K562 (cell line): ENCODE measurements at regions not wholly inside any gene's neighbourhood (a gene's known extent, or its start where the extent isn't known, plus 50 kb on each side); places are given as distances from the start of the nearest gene placed in this dataset.

ENCODE experiments used
- TEAD4 ChIP-seq, 2 experiments: sonication (generic) in 1 of 2; formaldehyde crosslinking in 1 of 2; IDR thresholded peaks; 2 replicates each; pipeline versions ENCODE4 v1.6.1 to v1.8.0; 2012 to 2022; ENCODE audit warnings: borderline replicate concordance in 1 of 2, inconsistent platforms in 1 of 2, low read length in 1 of 2, mild to moderate bottlenecking in 1 of 2, missing genetic modification reagents in 1 of 2
- ZBTB7A ChIP-seq: IDR thresholded peaks from 2 replicates; pipeline ENCODE4 v1.6.1; 2011; ENCODE audit warnings: low read depth, mild to moderate bottlenecking, low read length, moderate library complexity, borderline replicate concordance; ENCODE audit not compliant: control insufficient read depth
- ZNF3 ChIP-seq: fragments of 250-450 bp; sonication (Bioruptor Pico); IDR thresholded peaks from 2 replicates; pipeline ENCODE4 v1.5.0; 2021; ENCODE audit warnings: mild to moderate bottlenecking, moderate library complexity
- TF ChIP-seq, protein P1 (sequence below): sonication (generic); formaldehyde crosslinking; IDR thresholded peaks from 2 replicates; pipeline ENCODE4 v1.8.0; 2023; ENCODE audit warnings: missing genetic modification reagents, mild to moderate bottlenecking, borderline replicate concordance

DNA sequence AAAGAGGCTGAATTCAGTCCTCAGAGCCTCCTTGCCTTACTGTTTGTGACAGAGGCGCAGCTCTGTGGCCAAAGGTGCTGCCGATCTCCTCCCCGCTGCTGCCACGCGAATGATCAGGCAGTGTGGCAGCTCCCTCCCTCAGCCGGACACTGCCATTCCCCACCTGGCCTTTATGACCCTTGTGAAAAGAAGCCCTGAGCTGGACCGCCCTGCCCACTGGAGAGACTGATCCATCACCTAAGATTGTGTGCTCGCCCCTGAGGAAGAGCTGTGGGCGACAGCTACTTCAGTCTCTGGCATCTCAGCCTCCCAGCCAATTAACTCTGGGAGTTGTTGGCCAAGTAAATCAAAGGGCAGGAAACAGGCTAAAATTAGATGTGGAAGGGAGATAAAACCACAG, 90.9 kb downstream of the CARTPT start (continued):
- TF ChIP-seq, protein P1, sequence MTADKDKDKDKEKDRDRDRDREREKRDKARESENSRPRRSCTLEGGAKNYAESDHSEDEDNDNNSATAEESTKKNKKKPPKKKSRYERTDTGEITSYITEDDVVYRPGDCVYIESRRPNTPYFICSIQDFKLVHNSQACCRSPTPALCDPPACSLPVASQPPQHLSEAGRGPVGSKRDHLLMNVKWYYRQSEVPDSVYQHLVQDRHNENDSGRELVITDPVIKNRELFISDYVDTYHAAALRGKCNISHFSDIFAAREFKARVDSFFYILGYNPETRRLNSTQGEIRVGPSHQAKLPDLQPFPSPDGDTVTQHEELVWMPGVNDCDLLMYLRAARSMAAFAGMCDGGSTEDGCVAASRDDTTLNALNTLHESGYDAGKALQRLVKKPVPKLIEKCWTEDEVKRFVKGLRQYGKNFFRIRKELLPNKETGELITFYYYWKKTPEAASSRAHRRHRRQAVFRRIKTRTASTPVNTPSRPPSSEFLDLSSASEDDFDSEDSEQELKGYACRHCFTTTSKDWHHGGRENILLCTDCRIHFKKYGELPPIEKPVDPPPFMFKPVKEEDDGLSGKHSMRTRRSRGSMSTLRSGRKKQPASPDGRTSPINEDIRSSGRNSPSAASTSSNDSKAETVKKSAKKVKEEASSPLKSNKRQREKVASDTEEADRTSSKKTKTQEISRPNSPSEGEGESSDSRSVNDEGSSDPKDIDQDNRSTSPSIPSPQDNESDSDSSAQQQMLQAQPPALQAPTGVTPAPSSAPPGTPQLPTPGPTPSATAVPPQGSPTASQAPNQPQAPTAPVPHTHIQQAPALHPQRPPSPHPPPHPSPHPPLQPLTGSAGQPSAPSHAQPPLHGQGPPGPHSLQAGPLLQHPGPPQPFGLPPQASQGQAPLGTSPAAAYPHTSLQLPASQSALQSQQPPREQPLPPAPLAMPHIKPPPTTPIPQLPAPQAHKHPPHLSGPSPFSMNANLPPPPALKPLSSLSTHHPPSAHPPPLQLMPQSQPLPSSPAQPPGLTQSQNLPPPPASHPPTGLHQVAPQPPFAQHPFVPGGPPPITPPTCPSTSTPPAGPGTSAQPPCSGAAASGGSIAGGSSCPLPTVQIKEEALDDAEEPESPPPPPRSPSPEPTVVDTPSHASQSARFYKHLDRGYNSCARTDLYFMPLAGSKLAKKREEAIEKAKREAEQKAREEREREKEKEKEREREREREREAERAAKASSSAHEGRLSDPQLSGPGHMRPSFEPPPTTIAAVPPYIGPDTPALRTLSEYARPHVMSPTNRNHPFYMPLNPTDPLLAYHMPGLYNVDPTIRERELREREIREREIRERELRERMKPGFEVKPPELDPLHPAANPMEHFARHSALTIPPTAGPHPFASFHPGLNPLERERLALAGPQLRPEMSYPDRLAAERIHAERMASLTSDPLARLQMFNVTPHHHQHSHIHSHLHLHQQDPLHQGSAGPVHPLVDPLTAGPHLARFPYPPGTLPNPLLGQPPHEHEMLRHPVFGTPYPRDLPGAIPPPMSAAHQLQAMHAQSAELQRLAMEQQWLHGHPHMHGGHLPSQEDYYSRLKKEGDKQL (CRISPR knock-in tag) = no peak
- TF ChIP-seq ZBTB7A (no peak), ZNF3 (no peak), TEAD4 (IDR thresholded peaks at IDR 0.05; ENCODE audit: low read length) (no peak), TEAD4 (CRISPR knock-in tag; IDR thresholded peaks at IDR 0.05; ENCODE audit: borderline replicate concordance) (no peak)
